HEK293T (cell line): ENCODE measurements at regions not wholly inside any gene's neighbourhood (a gene's known extent, or its start where the extent isn't known, plus 50 kb on each side); places are given as distances from the start of the nearest gene placed in this dataset.

Source experiments
- CTCF ChIA-PET: fragments of 350-600 bp; formaldehyde crosslinking; extraction: SDS; loops from one replicate; lab custom pipeline; 2021; ENCODE audit warnings: antibody characterized with exemption, inconsistent platforms; lab: Yijun Ruan, JAX
- POLR2A ChIA-PET: fragments of 350-600 bp; formaldehyde crosslinking; extraction: SDS; loops from one replicate; lab custom pipeline; 2020; ENCODE audit warnings: antibody characterized with exemption, inconsistent platforms; lab: Yijun Ruan, JAX
- DNase-seq: peaks from one replicate; pipeline ENCODE4 v3.0.0; 2012; ENCODE audit warnings: mixed read lengths; ENCODE audit errors: extremely low spot score
- ARNT ChIP-seq: fragments of 450-650 bp; IDR thresholded peaks from 2 replicates; pipeline ENCODE4 v1.6.1; 2017; ENCODE audit warnings: mild to moderate bottlenecking
- BHLHE40 ChIP-seq: fragments of 450-650 bp; IDR thresholded peaks from 2 replicates; pipeline ENCODE4 v1.6.1; 2016; ENCODE audit warnings: mild to moderate bottlenecking, moderate library complexity, borderline replicate concordance
- CTBP1 ChIP-seq: fragments of 450-650 bp; IDR thresholded peaks from 2 replicates; pipeline ENCODE4 v1.6.1; 2016; ENCODE audit warnings: borderline replicate concordance
- ELF4 ChIP-seq: fragments of 450-650 bp; IDR thresholded peaks from 2 replicates; pipeline ENCODE4 v1.6.1; 2017; ENCODE audit warnings: antibody characterized with exemption
- FOXA1 ChIP-seq: fragments of 450-650 bp; IDR thresholded peaks from 2 replicates; pipeline ENCODE4 v1.6.1; 2016; ENCODE audit warnings: mild to moderate bottlenecking
- FOXK2 ChIP-seq: fragments of 450-650 bp; IDR thresholded peaks from 2 replicates; pipeline ENCODE4 v1.6.1; 2016; ENCODE audit warnings: mild to moderate bottlenecking
- FOXM1 ChIP-seq: fragments of 450-650 bp; IDR thresholded peaks from 2 replicates; pipeline ENCODE4 v1.6.1; 2017; ENCODE audit warnings: mild to moderate bottlenecking, borderline replicate concordance
- HDGF ChIP-seq: fragments of 450-650 bp; IDR thresholded peaks from 2 replicates; pipeline ENCODE4 v1.6.1; 2017; ENCODE audit warnings: antibody characterized with exemption, borderline replicate concordance
- L3MBTL2 ChIP-seq: fragments of 450-650 bp; conservative IDR thresholded peaks from 2 replicates; pipeline ENCODE4 v1.6.1; 2016; ENCODE audit warnings: mild to moderate bottlenecking
- LEF1 ChIP-seq: fragments of 450-650 bp; IDR thresholded peaks from 2 replicates; pipeline ENCODE4 v1.6.1; 2017; ENCODE audit warnings: mild to moderate bottlenecking, borderline replicate concordance
- NFRKB ChIP-seq: fragments of 450-650 bp; IDR thresholded peaks from 2 replicates; pipeline ENCODE4 v1.6.1; 2016; ENCODE audit warnings: mild to moderate bottlenecking, moderate library complexity
- SP1 ChIP-seq: fragments of 450-650 bp; IDR thresholded peaks from 2 replicates; pipeline ENCODE4 v1.6.1; 2017
- SUZ12 ChIP-seq: fragments of 450-650 bp; IDR thresholded peaks from 2 replicates; pipeline ENCODE4 v1.6.1; 2016; ENCODE audit warnings: mild to moderate bottlenecking
- TARDBP ChIP-seq: fragments of 450-650 bp; IDR thresholded peaks from 2 replicates; pipeline ENCODE4 v1.6.1; 2016
- ZNF384 ChIP-seq: fragments of 450-650 bp; IDR thresholded peaks from 2 replicates; pipeline ENCODE4 v1.6.1; 2016
- TF ChIP-seq, protein P1 (sequence below): fragments of 450-650 bp; IDR thresholded peaks from 2 replicates; pipeline ENCODE4 v1.6.1; 2016

DNA sequence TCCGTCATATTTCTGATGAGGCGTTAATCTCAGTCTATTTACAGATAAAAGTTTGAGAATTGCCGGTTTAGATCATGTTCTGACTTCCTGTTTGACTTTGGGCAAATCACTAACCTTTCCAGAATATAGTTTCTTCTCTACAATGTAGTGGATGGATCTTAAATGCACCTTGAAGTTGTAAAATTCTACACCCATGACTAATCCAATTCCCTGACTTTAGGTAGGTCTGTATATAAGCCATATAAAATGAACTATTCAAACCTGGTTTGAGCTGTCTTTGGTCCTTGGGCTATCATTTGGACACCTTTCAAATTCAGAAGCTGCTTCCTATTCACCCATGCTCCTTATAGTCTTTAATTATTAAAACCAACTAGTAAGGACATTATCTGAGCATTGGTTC, 52.2 kb upstream of the BLID start:
- ChIA-PET CTCF (no interaction called here), POLR2A (no interaction called here)
- DNase-seq = no peak
- TF ChIP-seq CTBP1 (no peak), BHLHE40 (no peak), FOXK2 (no peak), FOXM1 (no peak), SP1 (no peak), NFRKB (no peak), ELF4 (no peak), HDGF (no peak), L3MBTL2 (no peak), ZNF384 (no peak), TARDBP (no peak), LEF1 (no peak)
- TF ChIP-seq, protein P1, sequence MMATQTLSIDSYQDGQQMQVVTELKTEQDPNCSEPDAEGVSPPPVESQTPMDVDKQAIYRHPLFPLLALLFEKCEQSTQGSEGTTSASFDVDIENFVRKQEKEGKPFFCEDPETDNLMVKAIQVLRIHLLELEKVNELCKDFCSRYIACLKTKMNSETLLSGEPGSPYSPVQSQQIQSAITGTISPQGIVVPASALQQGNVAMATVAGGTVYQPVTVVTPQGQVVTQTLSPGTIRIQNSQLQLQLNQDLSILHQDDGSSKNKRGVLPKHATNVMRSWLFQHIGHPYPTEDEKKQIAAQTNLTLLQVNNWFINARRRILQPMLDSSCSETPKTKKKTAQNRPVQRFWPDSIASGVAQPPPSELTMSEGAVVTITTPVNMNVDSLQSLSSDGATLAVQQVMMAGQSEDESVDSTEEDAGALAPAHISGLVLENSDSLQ = no peak

DNA sequence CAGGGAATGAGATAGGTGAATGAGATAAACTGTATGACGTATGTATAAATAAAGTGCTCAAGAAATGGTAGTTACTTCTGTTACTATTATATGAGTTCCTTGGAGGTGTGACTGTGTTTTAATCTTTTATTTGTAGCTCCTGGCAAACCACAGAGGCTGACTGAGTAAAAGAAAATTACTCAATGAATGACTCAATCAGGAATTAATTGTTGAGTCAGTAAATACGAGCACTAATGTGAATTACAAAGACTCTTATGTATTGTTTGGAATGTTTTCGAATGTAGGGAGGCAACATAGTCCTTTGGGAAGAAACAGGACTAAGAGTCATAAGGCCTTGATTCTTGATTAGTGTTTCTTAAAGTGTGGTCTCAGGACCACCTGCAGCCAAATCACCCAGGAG, 51.1 kb upstream of the BLID start:
- no peak for DNase-seq
- POLR2A ChIA-PET = no interaction called here
- CTCF ChIA-PET = no interaction called here

DNA sequence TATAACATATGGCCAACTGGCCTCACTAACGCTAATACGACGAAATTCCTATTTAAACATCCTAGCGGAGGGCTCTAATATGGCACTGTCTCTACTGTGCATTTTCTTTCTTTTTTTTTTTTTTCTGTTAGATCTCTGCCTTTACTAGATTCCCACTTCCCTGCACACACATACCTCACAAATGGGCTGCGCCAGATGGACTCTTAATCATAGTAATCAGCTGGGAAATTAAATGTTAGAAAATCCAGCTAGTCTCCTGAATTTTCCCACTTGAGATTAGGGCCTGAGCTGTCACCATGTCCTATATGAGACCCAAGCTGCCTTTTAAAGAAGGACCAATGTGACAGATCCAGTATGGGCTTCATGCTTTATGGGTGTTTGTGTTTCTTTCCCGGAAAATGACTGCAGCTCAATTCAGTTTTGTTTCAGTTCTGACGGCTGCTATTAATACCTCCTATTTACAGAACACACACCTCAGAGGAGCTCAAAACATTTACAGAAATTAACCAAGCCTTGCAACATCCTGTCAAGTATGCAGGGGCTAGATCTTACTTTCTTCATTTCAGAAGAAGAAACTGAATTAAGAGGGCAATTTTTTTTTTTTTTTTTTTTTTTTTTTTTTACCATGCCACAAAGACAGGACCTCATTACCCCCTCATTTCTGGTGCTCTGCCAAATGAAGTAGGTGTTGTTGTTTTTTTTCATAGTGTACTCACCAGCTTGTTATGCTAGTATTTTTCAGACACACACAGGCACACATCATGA, 49.8 kb upstream of the BLID start:
- no peak for TF ChIP-seq ZNF384
- no peak for TF ChIP-seq SUZ12
- no peak for TF ChIP-seq ARNT
- DNase-seq = no peak
- CTCF ChIA-PET = no interaction called here
- POLR2A ChIA-PET = no interaction called here

More for the DNA sequence above, 51.1 kb upstream of the BLID start:
- TF ChIP-seq HDGF (no peak), L3MBTL2 (no peak), SP1 (no peak), FOXM1 (no peak), ELF4 (no peak), ARNT (no peak), ZNF384 (no peak), TARDBP (no peak), FOXK2 (no peak), SUZ12 (no peak), CTBP1 (no peak), NFRKB (no peak), BHLHE40 (no peak), FOXA1 (no peak), LEF1 (no peak)
- TF ChIP-seq, protein P1 = no peak
